D721Med (cell line): ENCODE measurements at regions not wholly inside any gene's neighbourhood (a gene's known extent, or its start where the extent isn't known, plus 50 kb on each side); places are given as distances from the start of the nearest gene placed in this dataset.

ENCODE experiments used
- DNase-seq: peaks from one replicate; pipeline ENCODE4 v3.0.0; 2011; ENCODE audit warnings: low spot score; ENCODE audit not compliant: insufficient read length
- FAIRE-seq: peaks from 2 replicates; lab custom pipeline; 2011; peaks lifted over from hg19 to GRCh38; lab: Jason Lieb, UNC
- TF ChIP-seq, protein P1 (sequence below): IDR thresholded peaks from 2 replicates; pipeline ENCODE4 v1.5.1; 2012; ENCODE audit warnings: mild to moderate bottlenecking, control low read depth; ENCODE audit not compliant: insufficient read depth; ENCODE audit errors: missing control alignments

DNA sequence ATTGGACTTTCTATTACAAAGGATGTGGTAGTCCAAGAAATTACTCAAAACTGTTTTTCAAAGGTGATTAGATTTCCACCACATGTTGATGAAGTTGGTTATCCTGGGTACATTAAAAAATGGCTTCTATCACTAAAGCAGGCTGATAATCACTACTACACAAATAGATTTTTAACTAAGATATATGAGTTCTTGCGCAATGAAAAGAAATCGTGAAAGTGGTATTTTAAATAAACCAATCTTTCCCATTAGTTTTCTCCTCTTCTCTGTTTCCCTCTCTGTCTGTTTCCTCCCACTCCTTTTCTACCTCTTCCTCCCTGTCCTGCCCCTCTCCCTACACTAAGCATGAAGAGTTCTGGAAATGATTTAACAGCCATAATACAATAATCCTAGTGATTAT, 487.9 kb upstream of the CITED2 start:
- no peak for DNase-seq
- TF ChIP-seq, protein P1, sequence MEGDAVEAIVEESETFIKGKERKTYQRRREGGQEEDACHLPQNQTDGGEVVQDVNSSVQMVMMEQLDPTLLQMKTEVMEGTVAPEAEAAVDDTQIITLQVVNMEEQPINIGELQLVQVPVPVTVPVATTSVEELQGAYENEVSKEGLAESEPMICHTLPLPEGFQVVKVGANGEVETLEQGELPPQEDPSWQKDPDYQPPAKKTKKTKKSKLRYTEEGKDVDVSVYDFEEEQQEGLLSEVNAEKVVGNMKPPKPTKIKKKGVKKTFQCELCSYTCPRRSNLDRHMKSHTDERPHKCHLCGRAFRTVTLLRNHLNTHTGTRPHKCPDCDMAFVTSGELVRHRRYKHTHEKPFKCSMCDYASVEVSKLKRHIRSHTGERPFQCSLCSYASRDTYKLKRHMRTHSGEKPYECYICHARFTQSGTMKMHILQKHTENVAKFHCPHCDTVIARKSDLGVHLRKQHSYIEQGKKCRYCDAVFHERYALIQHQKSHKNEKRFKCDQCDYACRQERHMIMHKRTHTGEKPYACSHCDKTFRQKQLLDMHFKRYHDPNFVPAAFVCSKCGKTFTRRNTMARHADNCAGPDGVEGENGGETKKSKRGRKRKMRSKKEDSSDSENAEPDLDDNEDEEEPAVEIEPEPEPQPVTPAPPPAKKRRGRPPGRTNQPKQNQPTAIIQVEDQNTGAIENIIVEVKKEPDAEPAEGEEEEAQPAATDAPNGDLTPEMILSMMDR, result no peak
- no peak for FAIRE-seq

DNA sequence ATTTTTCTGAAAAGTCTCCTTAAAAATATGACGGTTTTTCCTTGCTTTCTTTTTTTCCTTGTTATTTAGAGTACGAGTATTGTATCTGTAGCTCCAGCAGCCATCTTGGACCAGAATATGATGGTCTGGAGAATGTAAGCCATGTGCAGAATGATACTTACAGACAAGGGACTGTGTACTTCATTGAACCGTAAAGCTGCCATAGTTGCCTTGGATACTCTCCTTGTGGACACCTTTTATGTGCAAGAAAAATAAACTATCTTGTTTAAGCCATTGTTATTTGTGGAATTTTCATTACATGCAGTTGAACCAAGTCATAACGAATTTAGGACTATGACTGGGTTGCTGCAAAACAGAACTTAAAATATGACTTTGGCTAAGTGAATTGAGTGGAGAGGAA, 485.8 kb upstream of the CITED2 start:
- no peak for DNase-seq
- FAIRE-seq, result no peak
- TF ChIP-seq, protein P1, result no peak

DNA sequence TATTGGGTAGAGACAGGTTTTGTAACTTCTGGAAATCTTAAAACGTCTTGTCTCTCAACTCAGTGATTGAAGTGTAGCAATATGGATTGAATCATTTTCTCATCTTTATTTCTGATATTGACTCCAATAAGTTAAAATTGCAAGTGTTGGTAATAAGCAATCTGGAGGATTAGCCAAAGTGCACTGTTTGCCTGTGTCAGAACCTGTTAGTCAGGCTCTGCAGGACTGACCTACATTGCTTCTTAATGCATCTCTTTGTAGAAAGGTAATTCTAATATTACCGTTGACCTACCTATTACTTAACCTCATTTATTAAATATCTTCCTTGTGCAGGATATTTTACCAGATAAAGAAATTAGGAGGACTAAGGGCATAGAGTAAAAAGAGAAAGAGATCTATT, 484.0 kb upstream of the CITED2 start:
- DNase-seq (no peak), FAIRE-seq (no peak)
- TF ChIP-seq, protein P1, result no peak

DNA sequence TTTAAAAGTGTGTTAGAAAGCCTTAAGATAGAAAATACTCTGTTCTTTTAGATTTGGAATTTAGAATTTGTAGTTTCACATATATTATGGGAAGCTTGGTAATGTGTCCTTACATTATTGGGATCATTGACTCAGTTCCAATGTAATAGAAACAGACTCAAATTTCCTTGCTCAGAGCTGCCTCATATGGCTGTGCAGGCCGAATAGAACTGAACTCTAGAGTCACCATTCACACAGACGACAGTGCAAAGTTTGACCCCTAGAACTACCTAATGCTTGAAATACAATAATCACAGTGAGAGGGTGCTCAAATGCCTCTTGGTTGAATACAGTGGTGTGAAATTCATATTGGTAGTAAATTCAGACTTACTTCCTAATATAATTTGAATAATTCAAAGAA, 482.7 kb upstream of the CITED2 start:
- TF ChIP-seq, protein P1, result no peak
- DNase-seq (no peak), FAIRE-seq (no peak)

DNA sequence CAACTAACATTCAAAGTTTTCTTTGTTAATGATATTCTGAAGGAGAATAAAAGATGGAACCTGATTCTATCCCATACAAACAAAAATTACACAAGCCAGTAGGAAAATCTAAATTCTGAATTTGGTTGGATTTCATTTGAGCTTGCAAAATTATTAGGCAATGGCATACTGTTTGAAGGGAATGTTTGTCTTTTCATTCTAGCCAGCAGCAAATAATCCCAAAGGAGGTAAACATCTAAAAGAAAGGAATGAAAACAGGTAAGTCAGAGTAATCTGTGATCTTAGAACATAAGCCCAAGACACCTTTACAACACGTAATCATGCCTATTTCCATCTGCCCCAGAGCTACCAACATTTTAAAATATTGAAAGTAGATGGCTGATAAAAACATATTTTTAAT, 482.1 kb upstream of the CITED2 start:
- FAIRE-seq, result no peak
- TF ChIP-seq, protein P1, result no peak
- no peak for DNase-seq

DNA sequence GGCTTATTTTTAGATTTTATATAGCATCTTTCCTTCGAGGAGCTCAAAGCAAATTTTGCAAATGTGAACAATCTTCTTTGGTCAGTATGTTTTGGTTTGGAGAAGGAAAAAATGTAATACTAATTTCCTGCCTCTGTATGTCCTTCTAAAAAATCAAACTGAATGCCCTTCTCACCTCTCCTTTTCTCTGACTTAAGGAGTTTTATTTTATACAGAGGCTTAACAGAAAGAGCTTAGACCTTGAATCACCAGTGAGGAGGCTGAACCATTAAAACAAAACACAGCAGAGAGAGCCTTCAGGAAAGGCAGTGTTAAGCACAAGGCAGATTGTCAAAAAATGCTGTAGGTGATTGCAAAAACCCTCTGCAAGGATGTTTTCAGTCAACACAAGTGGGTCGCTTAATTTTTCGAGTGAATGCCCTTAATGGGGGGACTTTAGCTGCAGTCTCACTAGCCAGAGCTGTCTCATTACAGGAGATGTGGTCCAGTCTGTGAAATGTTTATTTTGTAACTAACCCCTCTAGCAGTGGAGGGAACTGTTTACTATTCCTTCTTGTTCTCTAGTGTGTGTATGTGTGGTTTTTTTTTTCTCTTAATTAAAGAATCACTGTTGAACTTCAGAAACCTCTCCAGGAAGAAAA, 481.3 kb upstream of the CITED2 start:
- no peak for FAIRE-seq
- TF ChIP-seq, protein P1, result no peak

DNA sequence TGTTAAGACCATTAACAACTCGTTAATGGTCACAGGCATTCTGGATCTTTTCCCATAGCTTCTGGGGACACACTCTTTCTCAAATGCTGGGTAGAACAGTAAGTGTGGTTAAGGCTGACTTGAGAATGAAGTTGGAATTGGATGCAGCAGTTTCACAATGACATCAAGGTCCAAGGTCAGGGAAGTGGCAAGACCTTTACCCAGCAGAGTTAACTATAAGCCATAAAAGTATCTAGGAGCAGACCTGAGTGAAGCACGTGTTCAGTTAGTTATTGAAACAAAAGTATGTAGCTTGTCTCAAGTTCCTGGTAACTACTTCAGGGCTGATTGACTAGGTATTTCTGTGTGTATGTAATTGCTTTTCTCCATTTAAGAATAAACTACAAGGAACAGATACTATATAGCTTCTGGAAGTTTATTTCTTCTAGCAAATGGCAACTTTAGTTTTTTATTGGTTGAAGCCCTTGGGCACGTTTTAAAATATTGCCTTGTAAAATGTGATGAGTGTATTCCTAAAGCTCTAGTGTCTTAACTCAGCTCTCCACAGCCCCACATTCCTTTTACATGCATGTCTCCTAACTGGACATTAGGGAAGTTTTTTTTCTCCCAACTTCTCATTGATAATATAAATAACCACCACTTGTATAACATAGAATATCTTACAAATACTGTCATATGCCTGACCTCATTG, 479.0 kb upstream of the CITED2 start:
- DNase-seq, result no peak
- TF ChIP-seq, protein P1, result no peak
- FAIRE-seq, result no peak

More for the DNA sequence above, 481.3 kb upstream of the CITED2 start:
- no peak for DNase-seq
